ENCODE measurements at regions not wholly inside any gene's neighbourhood (a gene's known extent, or its start where the extent isn't known, plus 50 kb on each side); places are given as distances from the start of the nearest gene placed in this dataset.

- H3K4me3 ChIP-seq (ENCODE audit: low read depth, low read length), result no peak overlapping the region
- no peak for DNase-seq (ENCODE audit: low read depth)
- TF ChIP-seq CTCF (conservative IDR thresholded peaks at IDR 0.05; ENCODE audit: low read depth, low read length), result no peak
These were observed 800.0 kb downstream of the TRHDE start for GRCh38 chr12:73072214-73072613.

GRCh38 chr12:73076760-73077159 lies 804.6 kb downstream of the TRHDE start:
- H3K4me3 ChIP-seq (ENCODE audit: low read depth, low read length), result no peak overlapping the region
- DNase-seq (ENCODE audit: low read depth), result no peak
- no peak for TF ChIP-seq CTCF (conservative IDR thresholded peaks at IDR 0.05; ENCODE audit: low read depth, low read length)

GRCh38 chr12:73083736-73084135 lies 811.6 kb downstream of the TRHDE start:
- no peak for TF ChIP-seq CTCF (conservative IDR thresholded peaks at IDR 0.05; ENCODE audit: low read depth, low read length)
- H3K4me3 ChIP-seq (ENCODE audit: low read depth, low read length), result no peak overlapping the region
- DNase-seq (ENCODE audit: low read depth), result no peak

- TF ChIP-seq CTCF (conservative IDR thresholded peaks at IDR 0.05; ENCODE audit: low read depth, low read length), result no peak
- H3K4me3 ChIP-seq (ENCODE audit: low read depth, low read length), result no peak overlapping the region
- DNase-seq (ENCODE audit: low read depth), result peak; percentile 4
These were observed 834.1 kb downstream of the TRHDE start for GRCh38 chr12:73106296-73106695.

GRCh38 chr12:73106896-73107295 lies 834.7 kb downstream of the TRHDE start:
- no peak overlapping the region for H3K4me3 ChIP-seq (ENCODE audit: low read depth, low read length)
- DNase-seq (ENCODE audit: low read depth), result no peak
- TF ChIP-seq CTCF (conservative IDR thresholded peaks at IDR 0.05; ENCODE audit: low read depth, low read length), result no peak

DNA sequence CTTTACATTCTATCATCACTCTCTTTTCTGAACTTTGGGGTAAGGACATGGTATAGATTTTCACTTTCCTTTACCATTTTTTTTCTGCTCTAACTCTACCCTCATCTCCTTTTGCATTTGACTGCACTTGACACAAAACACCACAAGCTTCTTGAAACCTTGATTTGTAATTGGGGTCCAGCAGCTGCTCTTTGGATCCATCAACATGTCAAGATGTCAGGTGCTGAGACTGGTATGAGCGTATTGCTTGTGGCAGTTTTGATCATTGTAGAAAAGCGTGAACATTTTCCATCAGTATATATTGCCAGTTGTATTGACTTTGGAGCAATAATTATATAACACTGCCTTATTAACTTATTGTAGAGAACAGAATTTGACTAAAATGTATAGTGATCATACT lies 838.6 kb downstream of the TRHDE start:
- H3K4me3 ChIP-seq (ENCODE audit: low read depth, low read length), result no peak overlapping the region
- no peak for DNase-seq (ENCODE audit: low read depth)
- no peak for TF ChIP-seq CTCF (conservative IDR thresholded peaks at IDR 0.05; ENCODE audit: low read depth, low read length)

DNA sequence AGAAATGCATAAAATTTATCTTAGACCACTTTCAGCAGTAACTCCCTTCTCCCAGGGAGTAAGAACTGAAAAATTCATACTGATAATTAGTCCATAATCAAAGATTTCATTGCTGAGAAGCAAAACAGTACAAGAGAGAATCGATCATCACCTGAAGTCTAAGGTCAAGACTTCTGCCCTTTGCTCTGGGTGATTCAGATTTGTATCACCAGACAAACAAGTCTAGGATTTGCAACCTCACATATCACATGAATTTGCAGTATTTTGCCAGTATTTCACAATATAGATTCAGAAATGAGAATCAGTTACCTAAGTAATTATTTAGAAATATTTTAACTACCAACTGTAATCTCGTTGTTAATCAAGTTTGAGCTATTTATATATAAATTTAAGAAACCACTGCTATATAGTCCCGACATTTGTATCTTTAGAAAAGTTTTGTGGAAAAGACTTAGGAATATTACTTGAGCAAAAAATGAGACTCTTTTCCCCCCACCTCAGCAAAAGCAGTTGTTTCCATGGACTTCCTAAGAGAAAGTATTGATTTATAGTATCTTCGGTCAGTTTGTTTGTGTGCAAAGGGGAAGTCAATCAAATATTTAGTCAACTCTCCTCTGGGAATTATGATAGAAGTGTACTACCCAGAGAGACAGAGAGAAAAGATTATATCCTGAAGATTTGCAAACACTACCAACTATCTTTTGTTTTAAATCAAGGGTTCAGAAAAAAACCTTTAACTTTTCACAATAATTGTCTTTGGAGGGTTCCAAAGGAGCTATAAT lies 840.1 kb downstream of the TRHDE start:
- H3K4me3 ChIP-seq (ENCODE audit: low read depth, low read length), result no peak overlapping the region
- no peak for TF ChIP-seq CTCF (conservative IDR thresholded peaks at IDR 0.05; ENCODE audit: low read depth, low read length)
- DNase-seq (ENCODE audit: low read depth), result no peak
